Astrocyte of the cerebellum (primary cell): ENCODE measurements at regions not wholly inside any gene's neighbourhood (a gene's known extent, or its start where the extent isn't known, plus 50 kb on each side); places are given as distances from the start of the nearest gene placed in this dataset.

Experiments used
- DNase-seq: peaks from one replicate; pipeline ENCODE4 v3.0.0-alpha.2; 2011; ENCODE audit warnings: low read depth
- H3K4me3 ChIP-seq: 2 replicates; pipeline ENCODE4 v1.5.1; 2011; ENCODE audit warnings: mild to moderate bottlenecking, low read depth, low read length, moderate library complexity
- CTCF ChIP-seq: IDR thresholded peaks from 2 replicates; pipeline ENCODE4 v1.5.1; 2012; ENCODE audit warnings: low read length, low read depth, moderate library complexity, mild to moderate bottlenecking; ENCODE audit errors: missing control alignments
- in situ Hi-C: cut with HindIII; loops from 2 replicates; pipeline ENCODE4 v1.10.0; 2017; ENCODE audit warnings: low sequenced_read_pairs

GRCh38 chr15:70430069-70430468 is 332.4 kb upstream of the TLE3 start:
- no peak for DNase-seq
- in situ Hi-C loops, result loop anchor here (5.0 kb wide), 1 partner anchor 43 kb away; no protein-coding TSS in a partner anchor
- H3K4me3 ChIP-seq, result no peak overlapping the region
- TF ChIP-seq CTCF, result no peak

GRCh38 chr15:70429056-70429722 is 331.5 kb upstream of the TLE3 start:
- no peak overlapping the region for H3K4me3 ChIP-seq
- in situ Hi-C loops, result no loop called here
- DNase-seq, result no peak
- TF ChIP-seq CTCF, result no peak

- no peak for DNase-seq
- TF ChIP-seq CTCF, result no peak
- no peak overlapping the region for H3K4me3 ChIP-seq
- in situ Hi-C loops, result no loop called here
Measured at GRCh38 chr15:70428211-70428822, 330.6 kb upstream of the TLE3 start.

GRCh38 chr15:70427167-70428120 is 329.7 kb upstream of the TLE3 start:
- DNase-seq, result no peak

GRCh38 chr15:70426096-70426821 is 328.5 kb upstream of the TLE3 start:
- H3K4me3 ChIP-seq, result no peak overlapping the region
- no peak for TF ChIP-seq CTCF
- in situ Hi-C loops, result no loop called here
- no peak for DNase-seq

More at GRCh38 chr15:70427167-70428120, 329.7 kb upstream of the TLE3 start:
- in situ Hi-C loops, result no loop called here
- H3K4me3 ChIP-seq, result no peak overlapping the region
- peak; percentile 19 for TF ChIP-seq CTCF

- H3K4me3 ChIP-seq, result no peak overlapping the region
- in situ Hi-C loops, result no loop called here
- no peak for DNase-seq
- no peak for TF ChIP-seq CTCF
Measured at GRCh38 chr15:70424937-70425411, 327.3 kb upstream of the TLE3 start.
